NCI-H1417 (cell line): ENCODE measurements at regions not wholly inside any gene's neighbourhood (a gene's known extent, or its start where the extent isn't known, plus 50 kb on each side); places are given as distances from the start of the nearest gene placed in this dataset.

Experiments used
- DNase-seq, 3 experiments: peaks; one replicate each; lab custom pipeline; 2025; lab: John Stamatoyannopoulos, UW

DNA sequence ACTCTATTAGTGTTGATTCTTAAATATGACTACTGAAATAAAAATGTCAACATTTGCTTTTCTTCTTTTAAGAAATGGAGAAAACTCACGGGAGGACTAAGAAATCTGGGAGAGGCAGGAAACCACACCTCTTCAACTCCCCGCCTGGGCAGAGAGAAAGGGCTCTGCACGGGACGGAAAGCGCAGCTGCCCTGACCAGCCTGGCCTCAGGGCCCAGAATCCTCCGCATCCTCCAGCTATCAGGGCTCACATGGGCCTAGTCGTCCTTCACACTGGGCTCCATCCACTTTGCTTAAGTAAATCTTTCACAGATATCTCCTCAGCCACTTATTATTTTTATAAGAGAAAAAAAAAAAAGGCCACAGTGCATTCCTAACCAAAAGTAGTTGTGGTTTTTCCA lies 215.1 kb downstream of the TBXT start:
- DNase-seq: no peak

DNA sequence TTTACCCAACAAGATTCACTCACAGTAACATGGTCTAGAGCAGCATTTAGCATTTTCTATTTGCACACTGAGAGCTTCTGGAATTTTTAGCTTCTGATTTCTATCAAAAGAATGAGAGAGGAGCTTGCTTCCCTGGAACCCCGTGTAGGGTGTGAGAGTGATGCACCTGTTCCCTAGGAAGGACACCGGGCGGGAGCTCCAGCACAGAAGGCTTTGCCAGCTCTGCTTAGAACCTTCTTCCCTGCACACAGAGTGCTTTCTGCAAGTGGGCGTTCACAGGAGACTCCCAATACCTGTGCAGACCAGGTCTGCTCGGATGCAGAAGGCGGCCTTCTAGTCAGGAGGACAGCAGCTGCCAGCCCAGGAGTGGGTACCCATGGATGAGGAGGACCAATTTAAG lies 217.3 kb downstream of the TBXT start:
- DNase-seq: no peak

DNA sequence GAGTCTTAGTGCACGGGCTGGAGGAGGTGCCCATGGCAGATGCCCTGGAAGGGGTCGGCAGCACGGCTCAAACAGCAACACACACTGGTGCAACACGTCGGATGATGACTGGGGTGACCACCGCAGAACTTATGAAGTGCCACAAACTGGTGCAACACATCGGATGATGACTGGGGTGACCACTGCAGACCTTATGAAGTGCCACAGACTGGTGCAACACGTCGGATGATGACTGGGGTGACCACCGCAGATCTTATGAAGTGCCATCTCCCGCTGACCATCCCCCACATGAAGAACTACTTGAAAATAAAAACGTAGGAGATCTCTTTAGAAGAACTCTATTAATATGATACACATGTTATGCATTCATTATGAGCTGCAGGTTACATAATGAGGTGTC lies 218.3 kb downstream of the TBXT start:
- no peak for DNase-seq

DNA sequence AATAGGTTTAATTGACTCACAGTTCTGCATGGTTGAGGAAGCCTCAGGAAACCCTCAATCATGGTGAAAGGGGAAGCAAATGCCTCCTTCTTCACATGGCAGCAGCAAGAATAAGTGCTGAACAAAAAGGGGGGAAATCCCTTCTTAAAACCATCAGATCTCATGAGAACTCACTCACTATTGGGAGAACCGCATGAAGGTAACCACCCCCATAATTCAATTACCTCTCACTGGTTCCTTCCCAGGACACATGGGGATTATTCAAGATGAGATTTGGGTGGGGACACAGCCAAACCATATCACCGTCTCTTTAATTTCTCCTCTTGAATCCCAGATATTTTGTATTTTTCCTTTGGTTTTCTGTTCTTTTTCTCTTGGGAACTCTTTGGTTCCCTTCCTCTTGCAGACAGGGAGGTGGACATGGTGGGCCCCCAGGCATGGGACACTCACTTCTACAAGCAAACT lies 223.6 kb downstream of the TBXT start:
- no peak for DNase-seq

GRCh38 chr6:165941786-165942185 lies 225.9 kb downstream of the TBXT start:
- no peak for DNase-seq

GRCh38 chr6:165941249-165941775 lies 226.3 kb downstream of the TBXT start:
- DNase-seq: no peak

DNA sequence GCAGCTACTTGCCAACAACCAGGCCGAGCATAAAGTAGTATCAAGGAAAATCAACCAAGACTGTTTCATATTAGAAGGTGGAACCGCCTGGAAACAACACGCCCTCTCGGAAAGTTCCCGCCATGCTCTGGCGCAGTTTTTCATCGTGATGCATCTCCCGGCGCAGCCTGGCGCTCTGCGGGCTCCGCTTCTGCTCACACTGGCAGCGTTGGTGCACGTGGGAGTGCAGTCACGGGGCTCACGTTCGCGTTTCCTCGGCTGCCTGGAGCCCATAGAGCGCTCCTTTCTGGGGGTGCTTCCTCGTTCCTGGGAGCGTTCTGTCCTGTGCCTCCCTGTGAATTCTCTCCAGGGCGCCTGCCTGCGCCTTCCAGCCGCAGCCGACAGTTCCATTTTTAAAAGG lies 227.3 kb downstream of the TBXT start:
- DNase-seq: no peak

GRCh38 chr6:165939601-165940290 lies 227.9 kb downstream of the TBXT start:
- DNase-seq: no peak

DNA sequence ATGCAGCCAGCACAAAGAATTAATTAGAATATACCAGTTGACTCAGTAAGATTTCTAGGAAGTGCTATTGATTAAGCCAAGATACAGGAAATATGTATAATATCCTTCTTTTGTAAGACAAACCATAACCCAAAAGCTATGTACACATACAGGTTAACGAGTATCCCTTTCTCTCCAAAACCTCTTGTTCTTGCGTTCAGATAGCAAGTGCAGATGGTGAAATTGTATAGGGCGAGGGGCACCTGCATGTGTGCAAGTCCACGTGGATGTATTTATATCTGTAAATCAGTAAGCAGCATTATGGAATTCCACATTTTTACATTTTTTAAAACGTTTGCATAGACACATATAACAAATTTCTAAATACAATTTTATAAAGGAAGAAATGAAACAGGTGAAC lies 228.6 kb downstream of the TBXT start:
- DNase-seq: no peak

- no peak for DNase-seq
These were observed 229.9 kb downstream of the TBXT start for GRCh38 chr6:165937564-165938358.

GRCh38 chr6:165936660-165937059 lies 231.0 kb downstream of the TBXT start:
- DNase-seq: no peak

GRCh38 chr6:165936096-165936495 lies 231.6 kb downstream of the TBXT start:
- DNase-seq: no peak

GRCh38 chr6:165931675-165932074 lies 236.0 kb downstream of the TBXT start:
- DNase-seq: no peak

DNA sequence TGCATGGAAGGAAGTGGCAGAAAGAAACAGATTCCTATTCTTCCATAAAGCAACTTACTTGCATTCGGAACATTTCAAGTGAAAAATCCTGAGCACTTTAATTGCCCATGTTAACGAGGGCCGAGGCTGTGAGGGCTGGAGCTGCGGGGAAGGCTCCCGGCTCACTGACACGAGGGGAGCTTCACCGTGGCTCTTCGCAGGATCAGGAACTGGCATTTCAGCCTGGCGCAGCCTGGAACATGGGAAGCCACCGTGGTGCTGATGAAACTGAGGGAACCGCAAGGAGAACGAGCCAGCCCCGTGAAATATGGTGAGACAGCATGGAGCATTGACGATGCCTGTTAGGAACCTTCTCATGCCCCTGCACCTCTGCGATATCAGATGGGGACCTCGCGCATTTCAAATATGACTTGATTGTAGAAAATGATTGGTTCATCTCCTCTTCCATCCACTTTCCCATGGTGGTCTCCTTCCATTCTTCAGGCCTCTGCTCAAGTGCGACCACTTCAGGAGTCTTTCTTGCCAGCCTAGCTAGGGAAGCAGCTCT lies 236.9 kb downstream of the TBXT start:
- no peak for DNase-seq

- DNase-seq: no peak
These were observed 238.0 kb downstream of the TBXT start for GRCh38 chr6:165929607-165930006.

GRCh38 chr6:165926378-165926777 lies 241.3 kb downstream of the TBXT start:
- no peak for DNase-seq

GRCh38 chr6:165925474-165926156 lies 242.0 kb downstream of the TBXT start:
- no peak for DNase-seq

- no peak for DNase-seq
These were observed 245.3 kb downstream of the TBXT start for GRCh38 chr6:165922309-165922794.

- no peak for DNase-seq
These were observed 246.6 kb downstream of the TBXT start for GRCh38 chr6:165920896-165921671.

DNA sequence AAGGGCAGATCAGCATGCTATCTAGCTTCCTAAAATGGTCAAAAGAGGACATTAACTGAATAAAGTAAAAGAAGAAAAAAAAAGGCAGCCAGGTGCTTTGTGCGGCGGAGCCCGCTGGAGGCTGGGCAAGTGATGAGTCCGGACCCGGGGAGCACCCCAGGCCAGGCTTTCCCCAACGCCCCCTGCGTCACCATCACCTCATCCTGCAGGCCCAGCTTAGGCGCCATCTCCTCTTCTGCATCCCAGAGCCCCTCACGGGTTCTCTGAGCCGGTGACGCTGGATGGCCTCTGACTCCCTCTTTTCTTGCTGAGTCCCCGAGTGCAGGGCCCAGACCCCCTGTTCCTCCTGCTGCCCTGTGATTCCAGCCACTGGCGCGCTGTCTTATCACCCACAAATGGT lies 250.1 kb downstream of the TBXT start:
- no peak for DNase-seq

GRCh38 chr6:165915022-165915770 lies 252.2 kb upstream of the PDE10A start:
- no peak for DNase-seq
